Upper lobe of left lung (tissue), 4 donors: ENCODE measurements at regions not wholly inside any gene's neighbourhood (a gene's known extent, or its start where the extent isn't known, plus 50 kb on each side); places are given as distances from the start of the nearest gene placed in this dataset.

ENCODE experiments used
- POLR2AphosphoS5 ChIP-seq, 2 donors: sonication (generic); formaldehyde crosslinking; IDR thresholded peaks; one replicate each; pipeline ENCODE4 v1.5.1; 2017; ENCODE audit warnings: antibody characterized with exemption in 2 of 2
- TF ChIP-seq, protein P1 (sequence below), 6 experiments: fragments of 450-650 bp in 4 of 6; fragments of 200-600 bp in 2 of 6; sonication (generic) in 2 of 6; IDR thresholded peaks; one replicate each; pipeline ENCODE4 v1.5.1; 2016 to 2019; ENCODE audit warnings: antibody characterized with exemption in 6 of 6

GRCh38 chr4:180081072-180081471 lies 2162.1 kb upstream of the TENM3 start:
- TF ChIP-seq, protein P1, sequence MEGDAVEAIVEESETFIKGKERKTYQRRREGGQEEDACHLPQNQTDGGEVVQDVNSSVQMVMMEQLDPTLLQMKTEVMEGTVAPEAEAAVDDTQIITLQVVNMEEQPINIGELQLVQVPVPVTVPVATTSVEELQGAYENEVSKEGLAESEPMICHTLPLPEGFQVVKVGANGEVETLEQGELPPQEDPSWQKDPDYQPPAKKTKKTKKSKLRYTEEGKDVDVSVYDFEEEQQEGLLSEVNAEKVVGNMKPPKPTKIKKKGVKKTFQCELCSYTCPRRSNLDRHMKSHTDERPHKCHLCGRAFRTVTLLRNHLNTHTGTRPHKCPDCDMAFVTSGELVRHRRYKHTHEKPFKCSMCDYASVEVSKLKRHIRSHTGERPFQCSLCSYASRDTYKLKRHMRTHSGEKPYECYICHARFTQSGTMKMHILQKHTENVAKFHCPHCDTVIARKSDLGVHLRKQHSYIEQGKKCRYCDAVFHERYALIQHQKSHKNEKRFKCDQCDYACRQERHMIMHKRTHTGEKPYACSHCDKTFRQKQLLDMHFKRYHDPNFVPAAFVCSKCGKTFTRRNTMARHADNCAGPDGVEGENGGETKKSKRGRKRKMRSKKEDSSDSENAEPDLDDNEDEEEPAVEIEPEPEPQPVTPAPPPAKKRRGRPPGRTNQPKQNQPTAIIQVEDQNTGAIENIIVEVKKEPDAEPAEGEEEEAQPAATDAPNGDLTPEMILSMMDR (IDR thresholded peaks at IDR 0.05) = no peak
- no peak for TF ChIP-seq POLR2AphosphoS5 (IDR thresholded peaks at IDR 0.05)
